NCI-H446 (cell line): ENCODE measurements at regions not wholly inside any gene's neighbourhood (a gene's known extent, or its start where the extent isn't known, plus 50 kb on each side); places are given as distances from the start of the nearest gene placed in this dataset.
A peak's percentile ranks its signal among the peaks of the same experiment; 100 is the strongest.
"Not testable (repeated sequence)": the region's sequence is repeated elsewhere in the genome, so short reads cannot be mapped to it uniquely, and the experiment has no call there.

ENCODE experiments used
- DNase-seq, 2 experiments: peaks; one replicate each; lab custom pipeline; 2025; lab: John Stamatoyannopoulos, UW

GRCh38 chr6:78589436-78589835 lies 277.9 kb upstream of the IRAK1BP1 start:
- no peak for DNase-seq

GRCh38 chr6:78593898-78594667 lies 273.3 kb upstream of the IRAK1BP1 start:
- DNase-seq = no peak

- DNase-seq = no peak
These were observed 272.7 kb upstream of the IRAK1BP1 start for GRCh38 chr6:78594668-78595066.

- DNase-seq = no peak
These were observed 269.4 kb upstream of the IRAK1BP1 start for GRCh38 chr6:78597966-78598365.

- no peak for DNase-seq
These were observed 268.4 kb upstream of the IRAK1BP1 start for GRCh38 chr6:78598966-78599365.

- DNase-seq = no peak
These were observed 267.8 kb upstream of the IRAK1BP1 start for GRCh38 chr6:78599526-78599925.

- no peak for DNase-seq
These were observed 261.4 kb upstream of the IRAK1BP1 start for GRCh38 chr6:78605909-78606446.

GRCh38 chr6:78607189-78607588 lies 260.2 kb upstream of the IRAK1BP1 start:
- DNase-seq = no peak

GRCh38 chr6:78611102-78611620 lies 256.2 kb upstream of the IRAK1BP1 start:
- no peak for DNase-seq

- DNase-seq = peak in 1 of 2 experiments; percentile 1
These were observed 255.4 kb upstream of the IRAK1BP1 start for GRCh38 chr6:78611886-78612480.

GRCh38 chr6:78614961-78615360 lies 252.4 kb upstream of the IRAK1BP1 start:
- DNase-seq = no peak

GRCh38 chr6:78615430-78615904 lies 251.9 kb upstream of the IRAK1BP1 start:
- no peak for DNase-seq

- no peak for DNase-seq
These were observed 248.4 kb upstream of the IRAK1BP1 start for GRCh38 chr6:78618970-78619369.

GRCh38 chr6:78623554-78623953 lies 243.8 kb upstream of the IRAK1BP1 start:
- DNase-seq = no peak

GRCh38 chr6:78629154-78629721 lies 238.1 kb upstream of the IRAK1BP1 start:
- DNase-seq = no peak

- no peak for DNase-seq
These were observed 237.5 kb upstream of the IRAK1BP1 start for GRCh38 chr6:78629836-78630235.

- DNase-seq = no peak
These were observed 235.4 kb upstream of the IRAK1BP1 start for GRCh38 chr6:78631976-78632375.

GRCh38 chr6:78639111-78640110 lies 227.9 kb upstream of the IRAK1BP1 start:
- no peak for DNase-seq

GRCh38 chr6:78643976-78644375 lies 223.4 kb upstream of the IRAK1BP1 start:
- DNase-seq = not testable (repeated sequence)

GRCh38 chr6:78646542-78647415 lies 220.6 kb upstream of the IRAK1BP1 start:
- DNase-seq = not testable (repeated sequence)
